ENCODE measurements at regions not wholly inside any gene's neighbourhood (a gene's known extent, or its start where the extent isn't known, plus 50 kb on each side); places are given as distances from the start of the nearest gene placed in this dataset.

- TF ChIP-seq CTCF (IDR thresholded peaks at IDR 0.05): no peak
- no peak for TF ChIP-seq POLR2A (IDR thresholded peaks at IDR 0.05)
Observed at GRCh38 chr14:51484485-51484884, 167.2 kb upstream of the FRMD6 start.
